AG04450 (cell line): ENCODE measurements at regions not wholly inside any gene's neighbourhood (a gene's known extent, or its start where the extent isn't known, plus 50 kb on each side); places are given as distances from the start of the nearest gene placed in this dataset.

Experiments used
- CTCF ChIA-PET: fragments of 300-600, 350-600 bp; formaldehyde crosslinking; extraction: SDS; loops from one replicate; lab custom pipeline; 2022; ENCODE audit warnings: antibody characterized with exemption, inconsistent platforms; lab: Charles Lee
- POLR2A ChIA-PET: fragments of 350-600 bp; formaldehyde crosslinking; extraction: SDS; loops from one replicate; lab custom pipeline; 2021; ENCODE audit warnings: antibody characterized with exemption, inconsistent platforms; lab: Yijun Ruan, JAX
- DNase-seq: peaks from one replicate; pipeline ENCODE4 v3.0.0-alpha.2; 2011; ENCODE audit warnings: low read depth, low spot score
- H3K27ac ChIP-seq: one replicate; pipeline ENCODE4 v1.5.1; 2012; ENCODE audit warnings: low read depth, low read length, control low read depth
- H3K27me3 ChIP-seq: one replicate; pipeline ENCODE4 v1.6.0; 2012; ENCODE audit warnings: low read length; ENCODE audit not compliant: control insufficient read depth, insufficient read depth
- H3K4me3 ChIP-seq: 2 replicates; pipeline ENCODE4 v1.5.1; 2011; ENCODE audit warnings: mild to moderate bottlenecking, low read depth, low read length, control low read depth
- H3K9me3 ChIP-seq: 2 replicates; pipeline ENCODE4 v1.5.1; 2012; ENCODE audit warnings: low read length; ENCODE audit not compliant: control insufficient read depth, insufficient read depth
- TF ChIP-seq, protein P1 (sequence below): IDR thresholded peaks from 2 replicates; pipeline ENCODE4 v1.5.1; 2011; ENCODE audit warnings: low read depth, low read length, control low read depth, inconsistent platforms

DNA sequence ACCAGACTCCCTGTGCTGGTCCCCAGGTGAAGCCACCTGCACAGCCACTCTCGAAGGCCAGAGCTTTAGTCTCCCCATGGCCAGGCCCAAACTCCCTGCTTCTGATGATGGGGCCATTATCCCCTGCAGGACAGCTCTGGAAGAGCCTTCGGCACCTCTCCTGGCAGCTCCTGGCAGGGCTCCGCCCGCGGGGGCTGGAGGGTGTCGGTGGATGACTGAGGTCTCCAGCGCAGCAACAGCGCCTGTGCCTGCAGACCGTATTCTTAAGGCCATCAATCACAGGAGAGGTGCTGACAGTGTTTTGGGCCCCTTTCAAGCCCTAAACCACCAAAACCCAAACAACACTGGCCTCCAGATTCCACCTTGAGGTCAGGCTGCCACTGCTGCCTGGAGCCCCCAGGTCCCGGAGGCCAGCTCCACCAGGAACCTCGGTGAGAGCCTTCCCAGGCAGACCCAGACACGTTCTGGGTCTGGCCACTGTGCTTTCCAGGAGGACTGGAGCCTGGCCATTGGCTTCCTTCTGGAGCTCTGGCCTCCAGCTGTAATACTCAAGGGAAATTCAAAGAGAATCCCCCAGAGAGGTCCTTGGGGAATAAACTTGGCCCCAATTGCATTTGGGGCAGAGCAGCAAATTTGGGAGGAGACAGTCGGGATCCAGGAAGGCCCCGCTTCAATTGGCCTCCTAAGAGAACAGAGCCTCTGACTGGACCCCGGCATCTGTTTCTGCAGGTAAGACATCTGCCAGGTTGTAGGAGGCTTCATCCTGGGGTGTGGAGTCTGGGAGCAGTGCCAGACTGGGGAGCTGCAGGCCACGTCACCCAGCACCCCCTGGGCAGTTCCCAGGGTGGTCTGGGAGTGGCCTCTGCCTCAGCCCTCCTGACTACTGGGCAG, 210.6 kb upstream of the RTL1 start:
- DNase-seq: no peak

DNA sequence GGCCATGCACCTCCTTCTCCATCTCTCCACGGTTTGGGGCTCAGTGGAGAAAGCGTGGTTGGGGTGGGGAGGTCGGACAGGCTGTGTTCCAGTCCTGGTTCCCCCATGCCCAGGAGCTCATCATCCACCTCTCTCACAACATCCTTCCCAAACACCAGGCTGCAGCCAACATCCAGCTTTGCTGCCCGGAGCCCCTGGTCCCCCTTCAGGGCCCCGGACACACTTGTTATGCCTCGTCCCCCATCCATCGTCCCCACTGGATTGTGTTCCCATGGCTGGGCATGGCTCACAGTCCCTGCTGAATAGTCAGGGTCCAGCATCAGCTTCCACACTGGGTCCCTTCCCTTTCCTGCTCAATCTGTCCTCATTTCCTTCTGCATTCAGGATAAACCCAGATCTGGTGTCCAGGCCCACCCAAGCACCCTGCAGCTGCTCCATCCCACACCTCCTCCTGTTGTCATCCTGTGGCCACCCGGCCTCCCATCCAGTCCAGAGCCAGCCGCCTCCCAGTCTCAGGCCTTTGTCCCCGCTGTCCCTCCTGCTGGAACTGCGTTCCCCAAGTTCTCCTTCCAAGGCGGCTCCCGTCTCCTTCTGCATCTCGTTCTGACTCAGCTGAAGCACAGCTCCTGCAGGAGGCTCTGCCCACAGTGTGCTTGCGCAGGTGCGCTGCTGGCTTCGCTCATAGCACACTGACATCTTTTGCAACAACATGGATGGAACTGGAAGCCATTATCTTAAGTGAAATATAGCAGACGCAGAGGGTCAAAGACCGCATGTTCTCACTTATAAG, 211.4 kb upstream of the RTL1 start:
- TF ChIP-seq, protein P1, sequence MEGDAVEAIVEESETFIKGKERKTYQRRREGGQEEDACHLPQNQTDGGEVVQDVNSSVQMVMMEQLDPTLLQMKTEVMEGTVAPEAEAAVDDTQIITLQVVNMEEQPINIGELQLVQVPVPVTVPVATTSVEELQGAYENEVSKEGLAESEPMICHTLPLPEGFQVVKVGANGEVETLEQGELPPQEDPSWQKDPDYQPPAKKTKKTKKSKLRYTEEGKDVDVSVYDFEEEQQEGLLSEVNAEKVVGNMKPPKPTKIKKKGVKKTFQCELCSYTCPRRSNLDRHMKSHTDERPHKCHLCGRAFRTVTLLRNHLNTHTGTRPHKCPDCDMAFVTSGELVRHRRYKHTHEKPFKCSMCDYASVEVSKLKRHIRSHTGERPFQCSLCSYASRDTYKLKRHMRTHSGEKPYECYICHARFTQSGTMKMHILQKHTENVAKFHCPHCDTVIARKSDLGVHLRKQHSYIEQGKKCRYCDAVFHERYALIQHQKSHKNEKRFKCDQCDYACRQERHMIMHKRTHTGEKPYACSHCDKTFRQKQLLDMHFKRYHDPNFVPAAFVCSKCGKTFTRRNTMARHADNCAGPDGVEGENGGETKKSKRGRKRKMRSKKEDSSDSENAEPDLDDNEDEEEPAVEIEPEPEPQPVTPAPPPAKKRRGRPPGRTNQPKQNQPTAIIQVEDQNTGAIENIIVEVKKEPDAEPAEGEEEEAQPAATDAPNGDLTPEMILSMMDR: no peak
- DNase-seq: no peak
- no peak overlapping the region for H3K27ac ChIP-seq
- ChIA-PET POLR2A (no interaction called here), CTCF (interaction anchor here (0.7 kb wide), 1 partner anchor 605 kb away, joined by 4 read pairs; no protein-coding TSS in a partner anchor)
- H3K4me3 ChIP-seq: no peak overlapping the region
- peaks cover 19% of the 10 kb centered on the region for H3K27me3 ChIP-seq
- H3K9me3 ChIP-seq: no peaks in the 10 kb centered on the region; the same call in 1 of the 2 replicates

More for the DNA sequence above, 210.6 kb upstream of the RTL1 start:
- no peak overlapping the region for H3K4me3 ChIP-seq
- ChIA-PET CTCF (no interaction called here), POLR2A (no interaction called here)
- H3K27ac ChIP-seq: no peak overlapping the region
- H3K9me3 ChIP-seq: no peaks in the 10 kb centered on the region; the same call in 1 of the 2 replicates
- H3K27me3 ChIP-seq: peaks cover 19% of the 10 kb centered on the region
- TF ChIP-seq, protein P1: no peak

- Histone ChIP-seq H3K4me3 (no peak overlapping the region), H3K27ac (no peak overlapping the region), H3K9me3 (no peaks in the 10 kb centered on the region; the same call in 1 of the 2 replicates), H3K27me3 (peaks cover 19% of the 10 kb centered on the region)
- POLR2A ChIA-PET: no interaction called here
- no peak for DNase-seq
- TF ChIP-seq, protein P1: no peak
- CTCF ChIA-PET: interaction anchor here (0.7 kb wide), 1 partner anchor 604 kb away, joined by 4 read pairs; no protein-coding TSS in a partner anchor
Observed at GRCh38 chr14:101115652-101116051, 212.1 kb upstream of the RTL1 start.

GRCh38 chr14:101116065-101116464, 212.5 kb upstream of the RTL1 start:
- Histone ChIP-seq H3K9me3 (no peaks in the 10 kb centered on the region; the same call in 1 of the 2 replicates), H3K4me3 (no peak overlapping the region), H3K27me3 (peaks cover 17% of the 10 kb centered on the region), H3K27ac (no peak overlapping the region)
- TF ChIP-seq, protein P1: no peak
- ChIA-PET POLR2A (no interaction called here), CTCF (no interaction called here)
- DNase-seq: no peak
